ENCODE measurements at regions not wholly inside any gene's neighbourhood (a gene's known extent, or its start where the extent isn't known, plus 50 kb on each side); places are given as distances from the start of the nearest gene placed in this dataset.
"Not testable (repeated sequence)": the region's sequence is repeated elsewhere in the genome, so short reads cannot be mapped to it uniquely, and the experiment has no call there.

GRCh38 chr3:74978684-74979083 lies 364.2 kb upstream of the CNTN3 start:
- Histone ChIP-seq H3K9ac (ENCODE audit: low read length in 5 of 5) (no peak overlapping the region), H3K4me3 (ENCODE audit: low read depth in 1 of 5, low read length in 5 of 5) (no peak overlapping the region), H3K27me3 (ENCODE audit: control insufficient read depth in 5 of 5, insufficient read depth in 4 of 5, low read length in 5 of 5) (no peaks in the 10 kb centered on the region)

GRCh38 chr3:74985028-74985904 lies 370.8 kb upstream of the CNTN3 start:
- H3K27me3 ChIP-seq (ENCODE audit: control insufficient read depth in 5 of 5, insufficient read depth in 4 of 5, low read length in 5 of 5); H3K9me3 ChIP-seq (ENCODE audit: control insufficient read depth in 5 of 5, low read length in 5 of 5); H3K36me3 ChIP-seq (ENCODE audit: control insufficient read depth in 5 of 5, insufficient read depth in 5 of 5, low read length in 5 of 5); H3K4me1 ChIP-seq (ENCODE audit: control insufficient read depth in 5 of 5, insufficient read depth in 5 of 5, low read length in 5 of 5); H3K27ac ChIP-seq (ENCODE audit: low read depth, low read length); H3K9ac ChIP-seq (ENCODE audit: low read length in 5 of 5); H3K4me3 ChIP-seq (ENCODE audit: low read depth in 1 of 5, low read length in 5 of 5): not testable (repeated sequence)

More at GRCh38 chr3:74978684-74979083, 364.2 kb upstream of the CNTN3 start:
- Histone ChIP-seq H3K36me3 (ENCODE audit: control insufficient read depth in 5 of 5, insufficient read depth in 5 of 5, low read length in 5 of 5) (no peaks in the 10 kb centered on the region), H3K27ac (ENCODE audit: low read depth, low read length) (no peak overlapping the region), H3K4me1 (ENCODE audit: control insufficient read depth in 5 of 5, insufficient read depth in 5 of 5, low read length in 5 of 5) (no peaks in the 10 kb centered on the region), H3K9me3 (ENCODE audit: control insufficient read depth in 5 of 5, low read length in 5 of 5) (no peaks in the 10 kb centered on the region)

GRCh38 chr3:74988095-74988494 lies 373.6 kb upstream of the CNTN3 start:
- Histone ChIP-seq H3K4me3 (ENCODE audit: low read depth in 1 of 5, low read length in 5 of 5) (no peak overlapping the region), H3K27ac (ENCODE audit: low read depth, low read length) (no peak overlapping the region), H3K4me1 (ENCODE audit: control insufficient read depth in 5 of 5, insufficient read depth in 5 of 5, low read length in 5 of 5) (peaks cover 0 to 5% (median 0%) of the 10 kb centered on the region in 5 donors), H3K9ac (ENCODE audit: low read length in 5 of 5) (no peak overlapping the region), H3K9me3 (ENCODE audit: control insufficient read depth in 5 of 5, low read length in 5 of 5) (peaks cover 0 to 4% (median 0%) of the 10 kb centered on the region in 5 donors), H3K27me3 (ENCODE audit: control insufficient read depth in 5 of 5, insufficient read depth in 4 of 5, low read length in 5 of 5) (no peaks in the 10 kb centered on the region), H3K36me3 (ENCODE audit: control insufficient read depth in 5 of 5, insufficient read depth in 5 of 5, low read length in 5 of 5) (no peaks in the 10 kb centered on the region)

- Histone ChIP-seq H3K4me1 (ENCODE audit: control insufficient read depth in 5 of 5, insufficient read depth in 5 of 5, low read length in 5 of 5) (peaks cover 0 to 5% (median 0%) of the 10 kb centered on the region in 5 donors), H3K9ac (ENCODE audit: low read length in 5 of 5) (no peak overlapping the region), H3K9me3 (ENCODE audit: control insufficient read depth in 5 of 5, low read length in 5 of 5) (no peaks in the 10 kb centered on the region), H3K4me3 (ENCODE audit: low read depth in 1 of 5, low read length in 5 of 5) (no peak overlapping the region), H3K27ac (ENCODE audit: low read depth, low read length) (no peak overlapping the region), H3K36me3 (ENCODE audit: control insufficient read depth in 5 of 5, insufficient read depth in 5 of 5, low read length in 5 of 5) (no peaks in the 10 kb centered on the region), H3K27me3 (ENCODE audit: control insufficient read depth in 5 of 5, insufficient read depth in 4 of 5, low read length in 5 of 5) (no peaks in the 10 kb centered on the region)
Observed at GRCh38 chr3:74992898-74993297, 378.4 kb upstream of the CNTN3 start.

DNA sequence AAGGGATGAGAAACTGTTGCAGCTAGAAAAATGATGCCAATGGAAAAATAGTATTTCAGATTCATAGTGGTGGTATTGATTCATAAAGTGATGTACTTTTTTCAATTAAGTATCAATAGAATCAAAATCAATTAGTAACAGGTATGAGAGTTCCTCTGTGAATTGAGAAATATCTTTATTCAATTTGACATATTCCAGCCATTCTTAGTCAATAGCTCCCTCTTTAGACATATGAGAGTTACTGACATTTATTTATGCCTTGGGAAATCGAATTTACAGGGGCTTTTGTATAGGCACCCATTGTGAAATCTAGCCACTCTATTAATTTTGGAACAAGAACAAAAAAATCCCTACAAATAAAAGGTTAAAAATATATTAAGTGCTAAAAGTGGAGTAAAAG lies 386.9 kb upstream of the CNTN3 start:
- H3K9me3 ChIP-seq (ENCODE audit: control insufficient read depth in 5 of 5, low read length in 5 of 5) = no peaks in the 10 kb centered on the region
- no peak overlapping the region for H3K9ac ChIP-seq (ENCODE audit: low read length in 5 of 5)
- no peaks in the 10 kb centered on the region for H3K4me1 ChIP-seq (ENCODE audit: control insufficient read depth in 5 of 5, insufficient read depth in 5 of 5, low read length in 5 of 5)
- no peaks in the 10 kb centered on the region for H3K27me3 ChIP-seq (ENCODE audit: control insufficient read depth in 5 of 5, insufficient read depth in 4 of 5, low read length in 5 of 5)
- no peaks in the 10 kb centered on the region for H3K36me3 ChIP-seq (ENCODE audit: control insufficient read depth in 5 of 5, insufficient read depth in 5 of 5, low read length in 5 of 5)
- H3K27ac ChIP-seq (ENCODE audit: low read depth, low read length) = no peak overlapping the region
- no peak overlapping the region for H3K4me3 ChIP-seq (ENCODE audit: low read depth in 1 of 5, low read length in 5 of 5)

GRCh38 chr3:75012791-75013331 lies 398.4 kb upstream of the CNTN3 start:
- Histone ChIP-seq H3K4me3 (ENCODE audit: low read depth in 1 of 5, low read length in 5 of 5) (no peak overlapping the region), H3K27me3 (ENCODE audit: control insufficient read depth in 5 of 5, insufficient read depth in 4 of 5, low read length in 5 of 5) (no peaks in the 10 kb centered on the region), H3K9me3 (ENCODE audit: control insufficient read depth in 5 of 5, low read length in 5 of 5) (no peaks in the 10 kb centered on the region), H3K4me1 (ENCODE audit: control insufficient read depth in 5 of 5, insufficient read depth in 5 of 5, low read length in 5 of 5) (no peaks in the 10 kb centered on the region), H3K27ac (ENCODE audit: low read depth, low read length) (no peak overlapping the region), H3K9ac (ENCODE audit: low read length in 5 of 5) (no peak overlapping the region), H3K36me3 (ENCODE audit: control insufficient read depth in 5 of 5, insufficient read depth in 5 of 5, low read length in 5 of 5) (no peaks in the 10 kb centered on the region)

DNA sequence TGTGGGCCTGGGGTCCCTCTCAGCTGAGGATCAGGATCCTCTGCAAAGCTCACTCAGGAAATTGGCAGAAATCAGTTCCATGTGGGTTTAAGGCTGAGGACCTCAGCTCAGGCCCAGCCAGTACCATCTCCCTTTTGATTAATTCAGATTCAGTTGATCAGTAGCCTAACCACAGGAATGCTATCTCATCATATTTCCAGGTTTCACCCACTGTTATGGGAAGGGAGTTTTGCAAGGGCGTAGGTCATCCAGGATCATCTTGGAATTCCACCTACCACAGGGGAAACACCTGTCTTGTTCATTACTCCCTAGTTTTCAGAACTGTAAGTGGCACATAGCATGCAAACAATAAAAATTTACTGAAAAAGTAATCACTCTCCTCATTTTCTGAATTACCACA lies 399.5 kb upstream of the CNTN3 start:
- peaks cover 0 to under 1% (median 0%) of the 10 kb centered on the region in 5 donors for H3K4me1 ChIP-seq (ENCODE audit: control insufficient read depth in 5 of 5, insufficient read depth in 5 of 5, low read length in 5 of 5)
- H3K9me3 ChIP-seq (ENCODE audit: control insufficient read depth in 5 of 5, low read length in 5 of 5) = no peaks in the 10 kb centered on the region
- no peaks in the 10 kb centered on the region for H3K27me3 ChIP-seq (ENCODE audit: control insufficient read depth in 5 of 5, insufficient read depth in 4 of 5, low read length in 5 of 5)
- H3K4me3 ChIP-seq (ENCODE audit: low read depth in 1 of 5, low read length in 5 of 5) = no peak overlapping the region
- H3K27ac ChIP-seq (ENCODE audit: low read depth, low read length) = no peak overlapping the region
- no peaks in the 10 kb centered on the region for H3K36me3 ChIP-seq (ENCODE audit: control insufficient read depth in 5 of 5, insufficient read depth in 5 of 5, low read length in 5 of 5)
- H3K9ac ChIP-seq (ENCODE audit: low read length in 5 of 5) = no peak overlapping the region

DNA sequence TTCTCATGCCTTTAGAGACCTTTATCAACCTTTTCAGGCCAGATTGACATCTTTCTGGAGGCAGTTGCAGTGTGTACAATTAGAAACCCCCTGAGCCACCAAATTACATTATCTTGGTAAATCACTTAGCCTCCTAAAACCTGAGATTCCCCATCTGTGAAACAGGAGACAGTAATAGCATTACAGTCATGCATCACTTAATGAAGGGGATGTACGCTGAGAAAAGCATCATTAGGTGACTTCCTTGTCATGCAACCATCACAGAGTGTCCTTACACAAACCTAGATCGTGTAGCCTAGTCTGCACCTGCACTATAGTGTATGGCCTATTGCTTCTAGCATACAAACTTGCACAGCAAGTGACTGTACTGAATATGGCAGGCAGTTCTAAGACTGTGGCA lies 400.8 kb upstream of the CNTN3 start:
- Histone ChIP-seq H3K27me3 (ENCODE audit: control insufficient read depth in 5 of 5, insufficient read depth in 4 of 5, low read length in 5 of 5) (no peaks in the 10 kb centered on the region), H3K9me3 (ENCODE audit: control insufficient read depth in 5 of 5, low read length in 5 of 5) (no peaks in the 10 kb centered on the region), H3K4me3 (ENCODE audit: low read depth in 1 of 5, low read length in 5 of 5) (no peak overlapping the region), H3K4me1 (ENCODE audit: control insufficient read depth in 5 of 5, insufficient read depth in 5 of 5, low read length in 5 of 5) (peaks cover 0 to 5% (median 0%) of the 10 kb centered on the region in 5 donors), H3K36me3 (ENCODE audit: control insufficient read depth in 5 of 5, insufficient read depth in 5 of 5, low read length in 5 of 5) (no peaks in the 10 kb centered on the region), H3K27ac (ENCODE audit: low read depth, low read length) (no peak overlapping the region), H3K9ac (ENCODE audit: low read length in 5 of 5) (no peak overlapping the region)

- no peak overlapping the region for H3K27ac ChIP-seq (ENCODE audit: low read depth, low read length)
- H3K27me3 ChIP-seq (ENCODE audit: control insufficient read depth in 5 of 5, insufficient read depth in 4 of 5, low read length in 5 of 5) = no peaks in the 10 kb centered on the region
- no peaks in the 10 kb centered on the region for H3K4me1 ChIP-seq (ENCODE audit: control insufficient read depth in 5 of 5, insufficient read depth in 5 of 5, low read length in 5 of 5)
- no peaks in the 10 kb centered on the region for H3K9me3 ChIP-seq (ENCODE audit: control insufficient read depth in 5 of 5, low read length in 5 of 5)
- no peaks in the 10 kb centered on the region for H3K36me3 ChIP-seq (ENCODE audit: control insufficient read depth in 5 of 5, insufficient read depth in 5 of 5, low read length in 5 of 5)
- H3K4me3 ChIP-seq (ENCODE audit: low read depth in 1 of 5, low read length in 5 of 5) = no peak overlapping the region
- H3K9ac ChIP-seq (ENCODE audit: low read length in 5 of 5) = no peak overlapping the region
Observed at GRCh38 chr3:75035146-75035545, 420.7 kb upstream of the CNTN3 start.

GRCh38 chr3:75042941-75043340 lies 428.5 kb upstream of the CNTN3 start:
- Histone ChIP-seq H3K27ac (ENCODE audit: low read depth, low read length) (no peak overlapping the region), H3K9ac (ENCODE audit: low read length in 5 of 5) (no peak overlapping the region), H3K9me3 (ENCODE audit: control insufficient read depth in 5 of 5, low read length in 5 of 5) (peaks cover 0 to 24% (median 14%) of the 10 kb centered on the region in 5 donors), H3K4me1 (ENCODE audit: control insufficient read depth in 5 of 5, insufficient read depth in 5 of 5, low read length in 5 of 5) (no peaks in the 10 kb centered on the region), H3K27me3 (ENCODE audit: control insufficient read depth in 5 of 5, insufficient read depth in 4 of 5, low read length in 5 of 5) (no peaks in the 10 kb centered on the region), H3K4me3 (ENCODE audit: low read depth in 1 of 5, low read length in 5 of 5) (no peak overlapping the region), H3K36me3 (ENCODE audit: control insufficient read depth in 5 of 5, insufficient read depth in 5 of 5, low read length in 5 of 5) (no peaks in the 10 kb centered on the region)
